Glomerular visceral epithelial cell (primary cell): ENCODE measurements at regions not wholly inside any gene's neighbourhood (a gene's known extent, or its start where the extent isn't known, plus 50 kb on each side); places are given as distances from the start of the nearest gene placed in this dataset.

Experiments
- DNase-seq: peaks from one replicate; pipeline ENCODE4 v3.0.0-alpha.2; 2016; ENCODE audit errors: extremely low spot score

GRCh38 chr1:112040891-112041740 lies 51.6 kb upstream of the KCND3 start:
- DNase-seq = no peak

DNA sequence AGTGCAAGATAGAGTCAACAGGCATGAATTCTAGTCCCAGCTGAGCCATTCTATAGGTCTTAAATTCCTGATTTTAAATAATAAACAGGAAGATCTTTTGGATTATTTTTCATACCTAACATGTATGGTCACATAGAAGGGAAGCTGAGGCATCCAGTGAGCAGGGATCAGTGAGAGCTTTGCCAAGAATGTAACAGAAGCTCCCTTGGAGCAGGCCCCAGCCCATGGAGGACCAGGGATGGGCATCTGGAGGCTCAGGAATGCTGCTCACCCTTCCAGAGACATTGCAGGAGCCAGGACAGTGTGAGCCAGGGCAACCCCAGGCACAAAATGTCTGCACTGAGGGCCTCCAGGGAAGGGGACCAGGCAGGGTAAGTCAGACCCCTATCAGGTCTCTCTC lies 54.4 kb upstream of the KCND3 start:
- no peak for DNase-seq

GRCh38 chr1:112044745-112045144 lies 55.3 kb upstream of the KCND3 start:
- DNase-seq = no peak

DNA sequence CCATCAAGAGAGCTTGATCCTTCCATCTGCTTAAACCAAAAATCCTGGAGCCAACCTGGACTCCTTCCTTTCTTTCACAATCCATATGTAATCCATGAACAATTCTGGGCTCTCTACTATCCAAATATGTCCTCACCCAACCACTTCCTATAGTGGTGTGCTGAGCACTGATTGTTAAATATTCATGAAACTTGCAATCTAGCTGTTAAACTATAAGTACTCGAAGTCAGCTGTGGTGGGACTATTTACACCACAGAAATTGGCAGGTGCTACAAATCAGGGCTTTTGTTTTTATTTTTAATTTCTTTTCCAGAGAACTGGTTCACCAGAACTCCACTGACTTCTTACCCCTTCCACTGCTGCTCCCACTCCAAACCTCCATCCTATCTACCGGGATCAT lies 57.2 kb upstream of the KCND3 start:
- DNase-seq = no peak

- no peak for DNase-seq
Measured at GRCh38 chr1:112048421-112048820, 59.0 kb upstream of the KCND3 start.

- no peak for DNase-seq
Measured at GRCh38 chr1:112054510-112054909, 65.0 kb upstream of the KCND3 start.

DNA sequence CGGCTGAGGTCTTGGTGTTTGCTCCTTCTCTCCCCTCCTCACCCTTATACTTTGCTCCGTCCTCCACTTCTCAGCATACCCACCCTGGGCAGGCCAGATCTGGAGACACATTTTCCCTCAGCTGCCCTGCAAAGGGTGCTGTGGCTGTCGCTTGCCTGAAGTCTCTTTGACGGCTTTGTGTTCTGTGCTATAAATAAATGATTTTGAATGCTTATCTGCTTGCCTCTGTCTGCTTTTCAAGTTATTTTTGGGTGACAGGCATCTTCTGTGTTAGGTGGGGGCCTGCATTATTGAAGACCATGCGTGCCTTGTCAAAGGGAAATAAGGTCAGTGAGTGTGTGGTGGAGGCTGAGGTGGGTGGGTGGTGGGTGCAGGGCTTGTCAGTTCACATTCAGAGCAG lies 66.9 kb upstream of the KCND3 start:
- no peak for DNase-seq

DNA sequence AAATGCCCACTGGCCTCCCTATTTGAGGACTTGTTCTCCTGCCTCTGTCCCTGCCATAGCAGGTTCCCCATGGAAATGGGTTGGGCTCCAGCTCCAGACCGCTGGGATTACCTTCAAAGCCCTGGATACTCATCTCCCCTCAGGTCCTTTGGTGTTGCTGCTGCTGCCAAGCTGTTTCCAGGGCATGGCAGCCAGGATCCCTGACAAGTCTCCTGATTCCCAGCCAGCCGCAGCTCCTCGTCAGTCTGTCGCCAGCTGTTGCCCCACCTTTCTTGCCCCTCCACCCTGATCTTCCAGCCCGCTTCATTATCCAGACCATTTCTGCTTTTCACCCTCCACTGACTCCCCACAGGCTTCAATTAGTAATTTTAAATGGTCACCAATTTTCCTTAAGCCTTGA lies 68.3 kb upstream of the KCND3 start:
- no peak for DNase-seq

DNA sequence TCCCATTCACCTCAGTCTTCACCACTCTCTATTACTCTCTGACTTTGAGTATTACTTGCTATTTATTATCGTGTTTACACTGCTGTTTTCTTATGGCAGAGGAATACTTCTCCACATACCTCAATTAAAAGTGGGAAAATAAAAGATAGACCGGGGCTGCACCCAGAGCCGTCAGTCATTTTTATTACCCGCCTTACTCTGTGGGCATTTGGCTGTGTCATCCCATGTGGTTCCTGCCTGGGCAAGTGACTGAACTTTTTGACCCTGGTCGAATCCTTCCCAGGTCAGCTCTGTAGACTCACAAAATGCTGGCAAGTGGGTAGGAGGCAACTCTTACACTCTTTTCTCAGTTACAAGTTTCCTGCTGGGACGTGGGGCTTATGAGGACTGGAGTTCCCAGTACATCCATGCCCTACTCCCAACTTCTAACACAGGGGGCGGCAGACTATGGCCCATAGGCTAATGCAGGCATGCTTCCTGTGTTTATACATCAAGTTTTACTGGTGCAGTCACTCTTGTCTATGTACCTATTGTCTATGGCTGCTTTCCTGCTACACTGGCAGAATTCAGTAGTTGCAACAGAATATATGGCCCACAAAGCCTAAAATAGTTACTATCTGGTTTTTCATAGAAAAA lies 69.5 kb upstream of the KCND3 start:
- no peak for DNase-seq

- no peak for DNase-seq
Measured at GRCh38 chr1:112059679-112060078, 70.2 kb upstream of the KCND3 start.

DNA sequence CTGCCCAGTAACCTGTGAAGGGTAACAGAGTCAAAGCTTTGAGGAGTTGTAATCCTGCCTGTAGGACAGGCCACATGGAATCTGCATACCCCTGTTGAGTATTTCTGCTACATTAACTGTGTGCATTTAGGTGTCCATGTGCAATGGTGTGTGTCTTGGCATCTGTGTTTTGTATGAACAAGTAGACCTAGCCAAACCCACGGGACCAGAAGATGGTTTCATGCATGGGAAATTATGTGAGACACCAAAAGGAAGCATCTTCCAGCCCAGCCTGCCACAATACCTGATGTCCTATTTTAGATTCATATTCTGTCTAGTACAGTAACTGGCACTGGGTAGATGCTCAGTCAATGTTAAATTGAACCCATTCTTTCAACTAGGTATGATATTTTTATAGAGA lies 70.8 kb upstream of the KCND3 start:
- no peak for DNase-seq

GRCh38 chr1:112061056-112061455 lies 71.6 kb upstream of the KCND3 start:
- no peak for DNase-seq

- no peak for DNase-seq
Measured at GRCh38 chr1:112061901-112062320, 72.4 kb upstream of the KCND3 start.

DNA sequence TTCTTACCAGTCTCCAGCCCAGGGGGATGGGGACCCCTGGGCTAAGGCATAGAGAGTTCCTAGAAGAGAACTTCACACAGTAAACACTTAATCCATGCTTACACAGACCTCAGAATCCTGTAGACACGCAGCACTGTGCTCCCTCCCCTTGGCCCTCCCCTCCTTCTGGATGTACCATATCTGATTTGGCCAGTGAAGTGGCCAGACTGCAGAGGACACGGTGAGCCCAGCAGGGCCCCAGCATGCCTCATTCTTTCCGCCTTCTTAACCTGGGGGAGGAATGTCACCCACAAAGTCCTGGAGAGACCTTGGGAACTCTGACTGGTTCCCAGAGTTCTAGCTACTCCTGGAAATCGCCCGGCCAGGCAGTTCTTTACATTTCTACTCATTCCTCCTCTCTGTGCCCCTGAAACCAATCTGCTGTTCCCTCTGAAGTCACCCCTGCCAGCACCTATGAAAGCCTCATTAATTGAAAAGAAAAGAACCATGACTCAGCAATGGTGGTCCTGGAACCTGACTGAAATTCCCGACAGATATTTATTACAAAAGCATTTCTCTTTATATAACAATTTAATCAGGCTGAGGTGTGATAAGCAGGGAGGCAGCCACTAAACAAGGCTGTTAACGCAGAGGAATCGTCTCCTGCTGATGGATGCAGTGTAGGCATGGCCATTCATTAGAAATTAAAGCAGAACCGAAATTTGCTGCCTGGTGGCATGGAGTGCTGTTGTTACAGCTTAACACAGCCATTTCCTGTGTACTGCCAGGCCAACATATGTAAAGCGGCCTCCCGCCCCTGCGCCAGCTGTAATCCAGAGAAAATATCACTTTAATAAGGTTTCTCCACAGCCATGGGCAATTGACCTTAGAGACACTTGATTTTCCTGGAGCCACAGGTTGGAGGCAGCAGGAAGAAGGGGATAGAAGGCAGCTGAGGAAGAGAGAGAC lies 74.6 kb upstream of the KCND3 start:
- no peak for DNase-seq

GRCh38 chr1:112067989-112068388 lies 78.5 kb upstream of the KCND3 start:
- DNase-seq = no peak

GRCh38 chr1:112070677-112071076 lies 81.2 kb upstream of the KCND3 start:
- DNase-seq = no peak

- no peak for DNase-seq
Measured at GRCh38 chr1:112074711-112075110, 85.2 kb upstream of the KCND3 start.

GRCh38 chr1:112075566-112075965 lies 86.1 kb upstream of the KCND3 start:
- DNase-seq = no peak

GRCh38 chr1:112079446-112079845 lies 90.0 kb upstream of the KCND3 start:
- no peak for DNase-seq

- DNase-seq = no peak
Measured at GRCh38 chr1:112083487-112083886, 94.0 kb upstream of the KCND3 start.

- DNase-seq = no peak
Measured at GRCh38 chr1:112092656-112093371, 103.3 kb upstream of the KCND3 start.

GRCh38 chr1:112093372-112093694 lies 103.9 kb upstream of the KCND3 start:
- no peak for DNase-seq
